HG03342 (cell line): ENCODE measurements at regions not wholly inside any gene's neighbourhood (a gene's known extent, or its start where the extent isn't known, plus 50 kb on each side); places are given as distances from the start of the nearest gene placed in this dataset.

Experiments
- ATAC-seq: cut with Tn5 transposase; IDR thresholded peaks from one replicate; pipeline ENCODE4 v1.9.1; 2021; ENCODE audit warnings: mild to moderate bottlenecking, moderate library complexity; ENCODE audit not compliant: unreplicated experiment

- no peak for ATAC-seq
Measured at GRCh38 chr6:137357263-137357947, 136.8 kb downstream of the OLIG3 start.

- ATAC-seq: no peak
Measured at GRCh38 chr6:137353842-137354397, 134.7 kb upstream of the IFNGR1 start.

GRCh38 chr6:137353346-137353745, 134.2 kb upstream of the IFNGR1 start:
- ATAC-seq: no peak

GRCh38 chr6:137352859-137353258, 133.7 kb upstream of the IFNGR1 start:
- no peak for ATAC-seq

GRCh38 chr6:137351890-137352289, 132.7 kb upstream of the IFNGR1 start:
- ATAC-seq: no peak

- no peak for ATAC-seq
Measured at GRCh38 chr6:137350857-137351256, 131.7 kb upstream of the IFNGR1 start.

GRCh38 chr6:137349856-137350830, 131.0 kb upstream of the IFNGR1 start:
- no peak for ATAC-seq

GRCh38 chr6:137348777-137349176, 129.6 kb upstream of the IFNGR1 start:
- ATAC-seq: no peak

- no peak for ATAC-seq
Measured at GRCh38 chr6:137343241-137343640, 124.1 kb upstream of the IFNGR1 start.

GRCh38 chr6:137342607-137343190, 123.5 kb upstream of the IFNGR1 start:
- no peak for ATAC-seq

GRCh38 chr6:137341681-137342195, 122.6 kb upstream of the IFNGR1 start:
- ATAC-seq: no peak

GRCh38 chr6:137339929-137340559, 120.9 kb upstream of the IFNGR1 start:
- ATAC-seq: no peak

- no peak for ATAC-seq
Measured at GRCh38 chr6:137334884-137335283, 115.7 kb upstream of the IFNGR1 start.

- ATAC-seq: no peak
Measured at GRCh38 chr6:137334094-137334493, 114.9 kb upstream of the IFNGR1 start.

- no peak for ATAC-seq
Measured at GRCh38 chr6:137332637-137333280, 113.6 kb upstream of the IFNGR1 start.

GRCh38 chr6:137323860-137324259, 104.7 kb upstream of the IFNGR1 start:
- ATAC-seq: no peak

- ATAC-seq: no peak
Measured at GRCh38 chr6:137320271-137320670, 101.1 kb upstream of the IFNGR1 start.

GRCh38 chr6:137316626-137317025, 97.4 kb upstream of the IFNGR1 start:
- no peak for ATAC-seq

GRCh38 chr6:137315081-137315480, 95.9 kb upstream of the IFNGR1 start:
- ATAC-seq: no peak
